ENCODE measurements at regions not wholly inside any gene's neighbourhood (a gene's known extent, or its start where the extent isn't known, plus 50 kb on each side); places are given as distances from the start of the nearest gene placed in this dataset.

DNA sequence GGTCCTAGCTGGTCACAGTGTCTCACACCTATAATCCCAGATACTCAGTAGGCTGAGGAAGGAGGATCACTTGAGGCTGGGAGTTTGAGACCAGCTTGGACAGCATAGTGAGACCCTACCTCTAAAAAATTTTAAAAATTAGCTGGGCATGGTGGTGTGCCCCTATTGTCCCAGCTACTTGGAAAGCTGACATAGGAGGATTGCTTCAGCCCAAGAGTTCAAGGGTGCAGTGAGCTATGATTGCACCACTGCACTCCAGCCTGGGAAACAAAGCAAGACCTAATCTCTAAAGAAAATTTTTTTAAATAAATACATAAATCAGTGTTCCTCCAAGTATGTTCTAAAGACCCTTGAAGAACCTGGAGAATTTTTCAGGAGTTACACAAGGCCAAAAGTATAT, 50.6 kb upstream of the GNAO1 start:
- no peak for DNase-seq

DNA sequence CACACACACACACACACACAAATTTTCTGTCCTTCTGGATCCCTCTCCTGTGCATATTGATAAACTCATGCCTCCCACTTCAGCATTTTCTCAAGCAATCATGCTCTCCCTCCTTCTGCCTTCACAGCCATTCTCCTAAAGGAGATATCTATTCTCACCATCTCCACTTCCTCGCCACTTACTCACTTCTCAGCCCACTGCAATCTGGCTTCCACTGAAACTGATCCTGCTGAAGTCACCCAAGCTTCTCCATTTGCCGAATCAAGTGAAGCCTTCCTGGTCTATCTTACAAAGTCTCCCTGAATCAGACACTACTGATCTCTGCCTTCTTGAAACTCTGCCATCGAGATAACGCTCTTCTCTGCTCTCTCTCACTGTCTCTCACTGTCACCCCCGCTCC, 54.0 kb upstream of the GNAO1 start:
- no peak for DNase-seq

DNA sequence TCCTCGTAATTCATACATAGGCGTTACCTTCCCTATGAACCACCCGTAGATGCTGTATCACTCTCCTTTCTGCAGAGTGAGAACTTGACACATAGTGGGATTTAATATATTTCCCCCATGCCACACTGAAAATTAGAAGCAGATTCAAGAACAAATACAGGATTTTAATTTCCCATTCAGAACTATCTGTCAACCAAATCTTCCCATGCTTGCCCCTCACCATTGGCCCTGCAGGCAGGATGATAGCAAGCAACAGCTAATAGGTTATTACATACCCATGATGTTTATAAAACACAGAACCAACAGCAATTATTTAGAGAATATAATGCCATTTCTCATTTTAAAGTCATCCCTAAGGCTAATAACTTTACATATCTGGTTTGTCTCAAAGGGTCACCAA, 55.0 kb upstream of the GNAO1 start:
- DNase-seq, result no peak

DNA sequence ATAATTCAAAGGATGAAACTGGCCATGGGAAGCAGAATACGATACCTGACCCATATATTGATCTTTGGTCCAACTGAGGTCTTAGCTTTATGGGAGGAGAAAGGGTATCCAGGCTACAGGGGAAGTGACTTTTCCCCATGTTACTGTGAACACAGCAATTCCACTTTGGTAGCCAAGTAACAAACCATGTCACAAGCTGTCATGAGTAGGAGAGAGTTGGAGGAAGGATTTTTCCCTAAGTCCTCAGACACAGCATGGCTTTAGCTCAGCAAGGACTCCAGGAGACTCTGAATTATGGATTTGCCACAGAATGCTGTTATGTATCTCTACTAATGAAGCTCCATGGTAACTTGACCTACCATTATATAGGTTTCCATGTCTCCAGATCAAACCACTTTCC, 56.5 kb upstream of the GNAO1 start:
- DNase-seq, result no peak

DNA sequence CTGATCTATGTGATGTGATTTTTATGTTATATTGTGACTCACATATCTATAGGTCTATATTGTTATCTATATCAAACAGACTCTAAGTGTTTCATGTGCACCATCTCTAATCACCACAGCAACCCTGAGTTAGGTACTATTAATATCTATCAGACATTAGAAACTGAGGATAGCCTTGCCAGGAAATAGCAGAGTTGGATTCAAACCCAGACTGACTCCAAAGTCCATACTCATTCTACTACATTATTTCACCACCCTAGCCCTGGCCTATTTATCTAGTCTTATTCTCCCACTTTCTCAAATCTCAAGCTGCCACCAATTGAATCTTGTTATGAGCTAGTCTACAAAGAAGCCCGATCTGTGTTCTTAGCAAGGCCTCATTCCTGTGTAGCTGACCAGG, 65.4 kb upstream of the GNAO1 start:
- DNase-seq, result no peak

DNA sequence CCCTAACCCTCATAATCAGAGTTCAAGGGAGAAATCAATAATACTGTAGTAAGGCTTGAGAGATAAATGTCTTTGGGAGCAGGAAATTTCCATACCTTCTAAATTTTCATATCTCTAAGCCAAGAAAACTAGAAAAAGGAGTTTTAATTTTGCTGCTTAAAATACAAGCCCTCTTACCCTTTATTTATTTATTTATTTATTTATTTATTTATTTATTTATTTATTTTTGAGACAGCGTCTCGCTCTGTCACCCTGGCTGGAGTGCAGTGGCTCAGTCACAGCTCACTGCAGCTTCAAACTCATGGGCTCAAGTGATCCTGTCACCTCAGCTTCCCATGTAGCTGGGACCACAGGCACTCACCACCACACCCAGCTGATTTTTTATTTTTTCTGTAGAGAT, 69.0 kb upstream of the GNAO1 start:
- DNase-seq, result no peak

DNA sequence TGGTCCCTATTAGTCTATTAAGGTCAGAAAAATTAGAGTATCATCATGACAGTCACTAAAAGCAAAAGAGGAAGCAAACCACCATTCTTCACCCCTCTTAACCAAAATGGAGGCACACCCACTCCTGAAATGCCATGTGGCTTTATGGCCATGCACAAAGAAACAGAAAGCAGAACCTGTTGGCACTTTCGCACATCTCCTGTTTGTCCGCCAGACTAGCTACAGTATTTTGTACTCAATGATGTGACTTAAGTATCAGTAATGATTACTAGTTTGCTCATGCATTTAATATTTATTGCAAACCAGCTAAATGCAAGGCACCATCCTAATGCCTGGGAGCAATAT, 70.2 kb upstream of the GNAO1 start:
- DNase-seq, result no peak

DNA sequence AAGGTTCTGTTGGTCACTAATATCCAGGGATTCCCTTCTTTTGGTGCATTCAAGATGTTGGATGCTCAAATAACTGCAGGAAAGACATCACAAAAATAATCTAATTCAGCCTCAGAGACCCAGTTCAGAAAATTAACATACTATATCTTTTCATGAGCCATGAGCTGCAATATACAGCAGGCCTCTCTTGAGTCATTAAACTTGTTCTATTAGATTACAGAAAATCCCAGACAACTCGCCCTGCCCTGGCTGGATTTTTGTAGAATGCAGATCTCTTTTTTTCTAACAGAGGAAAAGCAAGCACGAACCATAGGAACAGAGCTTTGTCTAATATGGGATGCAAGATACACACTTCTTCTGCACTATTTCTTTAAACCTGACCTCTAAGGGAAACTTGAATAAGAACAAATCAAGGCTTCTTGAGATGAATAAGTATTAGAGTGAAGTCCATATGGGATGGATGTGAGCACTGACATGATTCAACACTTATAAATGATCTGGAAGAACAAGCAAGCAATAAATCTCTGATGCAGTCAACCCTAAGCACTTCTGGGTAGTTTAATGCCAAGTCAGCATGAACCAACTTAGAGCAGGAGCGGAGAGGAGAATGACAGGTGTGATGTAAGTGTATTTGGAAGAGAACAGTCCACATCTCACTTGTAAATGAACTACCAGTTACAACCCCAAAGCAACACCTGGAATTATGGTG, 70.7 kb upstream of the GNAO1 start:
- DNase-seq, result no peak

DNA sequence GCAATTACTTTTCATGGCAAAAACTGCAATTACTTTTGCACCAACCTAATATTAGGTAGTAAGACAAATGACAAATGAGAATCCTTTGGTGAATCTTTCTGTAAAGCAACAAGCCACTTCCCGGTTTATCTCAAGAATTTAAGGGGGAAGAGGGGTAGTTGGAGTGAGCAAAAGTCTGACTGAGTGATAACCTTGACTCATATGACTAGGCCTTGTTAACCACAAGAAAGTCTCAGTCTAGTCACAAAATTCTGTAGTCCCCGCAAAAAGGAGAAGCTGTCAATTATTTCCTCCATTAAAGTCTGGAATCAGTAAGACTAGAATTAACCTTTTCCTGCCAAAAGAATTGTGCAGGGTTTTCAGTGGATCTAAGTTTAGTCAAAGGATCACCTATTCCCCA, 72.2 kb upstream of the GNAO1 start:
- no peak for DNase-seq

DNA sequence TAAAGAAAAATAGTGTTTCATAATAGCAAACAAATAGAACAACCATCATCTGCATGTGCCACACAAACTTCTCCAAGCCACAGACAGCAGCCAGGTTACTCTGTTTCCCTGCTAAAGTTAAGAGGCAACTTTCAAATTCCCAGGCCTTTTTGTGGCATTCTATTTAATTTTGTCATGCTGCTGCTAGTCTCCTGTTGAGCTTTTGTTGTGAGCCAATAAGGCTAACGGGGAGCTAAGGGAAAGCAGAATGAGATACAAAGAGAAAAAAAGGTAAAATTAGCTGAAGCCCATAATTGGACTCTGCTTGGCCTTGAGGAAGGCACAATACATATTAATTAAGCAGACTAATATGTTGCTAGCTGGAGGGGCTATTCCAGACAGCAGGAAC, 74.7 kb upstream of the GNAO1 start:
- no peak for DNase-seq

DNA sequence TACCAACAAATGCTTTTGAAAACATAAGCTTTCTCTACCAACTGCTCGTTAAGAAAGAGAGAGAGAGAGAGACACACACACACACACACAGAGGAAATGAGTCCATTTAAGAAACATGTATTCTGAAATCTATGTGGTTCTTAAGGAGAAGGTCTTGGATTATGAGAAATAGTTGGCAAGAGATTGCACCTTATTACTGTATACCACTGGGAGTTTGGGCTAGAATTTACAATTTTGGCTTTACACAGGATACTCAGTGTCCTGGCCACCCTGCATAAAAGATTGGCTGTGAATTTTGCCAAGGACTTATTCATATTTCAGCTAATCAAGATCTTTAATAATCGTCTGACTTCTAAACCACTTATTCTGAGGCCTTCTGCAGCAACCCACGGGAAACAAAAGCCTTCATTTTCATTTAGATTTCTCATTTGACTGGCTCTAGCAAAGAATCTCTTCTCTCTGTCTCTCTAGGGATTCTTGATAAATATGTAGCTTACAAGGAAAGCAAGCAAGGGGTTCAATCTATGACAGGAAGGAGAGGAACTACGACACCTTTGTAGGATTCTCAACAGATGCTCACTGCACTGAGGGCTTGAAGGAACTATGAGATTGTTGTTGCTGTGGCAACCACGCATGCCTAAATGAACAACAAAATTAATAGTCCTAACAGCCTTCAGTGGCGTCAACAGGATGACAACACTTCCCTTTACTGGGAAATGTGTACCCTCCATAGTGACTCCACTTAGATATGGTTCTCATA, 75.3 kb upstream of the GNAO1 start:
- no peak for DNase-seq

DNA sequence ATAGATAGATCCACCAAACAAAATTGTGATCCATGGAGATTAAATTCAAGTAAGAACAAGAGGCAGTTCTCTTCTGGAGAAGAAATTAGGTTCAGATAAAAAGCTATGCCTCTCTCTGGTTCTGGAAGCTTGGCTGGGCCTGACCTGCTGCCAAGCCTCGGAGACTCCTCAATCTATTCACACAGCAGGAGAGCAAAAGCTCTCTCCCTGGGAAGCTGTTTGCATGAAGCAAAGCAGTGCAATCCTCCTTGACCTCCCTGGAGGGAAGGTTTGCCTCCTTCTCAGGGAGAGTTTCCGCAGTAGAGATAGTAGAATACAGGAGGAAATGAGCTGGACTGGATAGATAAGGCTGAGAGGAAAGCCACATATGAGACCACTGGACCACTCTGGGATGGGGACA, 78.1 kb upstream of the GNAO1 start:
- no peak for DNase-seq

DNA sequence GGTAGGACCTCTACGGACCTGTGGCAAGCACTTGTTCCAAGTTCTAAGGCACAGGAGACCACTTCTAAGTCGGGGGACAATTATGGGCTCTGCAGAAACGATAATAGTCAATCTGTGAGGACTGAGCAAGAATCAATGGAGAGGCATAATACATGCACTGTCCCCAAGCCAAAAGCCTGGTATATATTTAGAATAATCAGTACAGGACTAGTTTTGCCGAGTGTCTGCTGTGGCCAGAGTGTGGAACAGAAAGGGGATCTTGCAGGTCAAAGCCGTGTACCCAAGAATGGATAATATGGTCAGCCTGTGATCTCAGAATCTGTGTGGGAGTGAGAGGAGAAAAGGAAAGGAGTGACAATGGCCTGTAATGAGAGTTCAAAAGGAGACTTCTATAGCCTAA, 80.2 kb upstream of the GNAO1 start:
- DNase-seq, result no peak

DNA sequence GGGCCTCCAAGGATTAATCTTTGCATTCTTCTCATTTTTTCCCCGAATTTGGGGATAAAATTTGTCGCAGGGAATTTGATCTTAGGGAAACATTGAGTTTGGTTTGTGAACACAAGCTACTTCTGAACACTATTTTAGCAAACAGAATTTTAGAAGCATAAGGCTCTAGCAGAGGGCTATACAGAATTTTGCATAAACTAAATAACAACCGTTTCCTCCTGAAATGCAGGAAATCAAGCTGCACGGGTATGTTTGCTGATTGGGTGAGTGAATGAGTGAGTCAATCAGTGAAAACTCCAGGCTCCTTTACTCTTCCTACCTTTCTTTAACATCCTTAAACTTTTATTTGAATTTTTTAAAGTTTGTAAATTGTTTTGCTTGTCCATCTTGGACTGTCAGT, 81.3 kb upstream of the GNAO1 start:
- no peak for DNase-seq

DNA sequence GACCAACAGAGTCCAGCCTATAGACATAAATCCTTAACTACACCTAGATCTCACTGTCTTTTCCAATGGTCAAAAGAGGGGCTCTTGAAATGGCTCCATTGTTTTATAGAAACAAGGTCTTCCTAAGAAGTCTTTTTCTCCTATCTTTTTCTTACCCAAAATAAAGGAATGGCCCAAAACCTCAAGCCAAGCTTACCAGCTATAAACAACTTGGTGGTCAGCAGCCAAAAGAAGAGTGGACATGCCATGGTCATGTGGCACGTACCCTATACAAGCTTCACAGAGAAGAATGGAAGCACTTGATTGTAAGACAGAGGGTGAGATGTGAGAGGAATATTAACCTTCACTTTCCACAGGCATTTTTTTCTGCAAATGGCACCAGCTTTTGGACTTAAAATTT, 82.1 kb upstream of the GNAO1 start:
- no peak for DNase-seq

DNA sequence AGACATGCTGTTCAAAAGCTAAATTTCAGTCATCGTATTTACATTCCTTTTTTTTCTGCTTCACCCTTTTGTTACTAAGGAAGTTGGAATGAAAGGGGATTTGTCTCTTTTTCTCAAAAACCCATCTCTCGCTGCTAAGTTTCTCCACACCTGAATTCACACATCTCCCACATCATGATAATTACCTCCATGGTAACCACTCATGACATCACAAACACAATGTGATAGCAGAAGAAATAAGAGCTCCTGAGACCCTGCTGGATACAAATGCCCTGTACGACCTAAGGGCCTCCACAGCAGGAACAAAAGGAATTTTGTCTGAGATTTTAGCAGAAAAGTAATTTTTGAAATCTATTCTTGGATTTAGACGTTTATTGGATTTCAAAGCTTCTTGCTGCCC, 82.6 kb upstream of the GNAO1 start:
- no peak for DNase-seq

DNA sequence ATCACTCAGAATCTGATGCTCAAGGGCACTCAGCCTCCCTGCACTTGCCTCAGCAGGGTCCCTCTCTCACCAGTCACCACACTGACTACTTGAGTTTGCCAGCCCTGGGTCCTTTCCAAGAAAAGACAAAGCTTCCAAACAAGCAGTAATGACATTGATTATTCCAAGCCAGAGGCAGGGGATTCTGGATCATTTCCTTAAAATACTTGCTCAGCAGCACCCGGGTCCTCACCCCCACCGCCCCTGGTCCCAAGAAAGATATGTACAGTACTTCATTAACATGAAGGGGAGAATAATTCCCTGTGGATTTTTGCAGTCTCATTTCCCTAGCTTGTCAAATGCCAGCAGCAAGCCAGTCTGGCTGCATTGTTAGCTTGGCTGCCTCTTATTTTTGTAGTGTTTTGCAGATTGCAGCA, 83.2 kb upstream of the GNAO1 start:
- no peak for DNase-seq

DNA sequence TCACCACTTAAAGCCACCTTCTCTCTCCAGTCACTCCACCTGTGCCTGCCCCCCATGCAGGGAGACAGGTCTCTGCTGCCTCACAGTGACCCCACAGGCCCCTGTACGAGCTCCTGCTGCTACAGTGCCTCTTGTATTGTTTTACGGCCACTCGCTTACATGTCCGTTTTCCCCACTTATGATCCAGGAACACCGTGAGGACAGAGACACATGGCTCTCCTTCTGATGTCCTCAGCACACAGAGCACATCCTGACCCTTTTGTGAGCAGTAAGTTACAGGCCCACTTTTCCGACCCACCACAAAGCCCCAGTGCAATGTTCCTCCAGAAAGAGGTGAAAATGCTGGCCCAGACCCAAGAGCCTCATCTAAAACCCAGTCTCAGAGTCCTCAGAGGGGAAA, 84.8 kb upstream of the GNAO1 start:
- DNase-seq, result no peak

DNA sequence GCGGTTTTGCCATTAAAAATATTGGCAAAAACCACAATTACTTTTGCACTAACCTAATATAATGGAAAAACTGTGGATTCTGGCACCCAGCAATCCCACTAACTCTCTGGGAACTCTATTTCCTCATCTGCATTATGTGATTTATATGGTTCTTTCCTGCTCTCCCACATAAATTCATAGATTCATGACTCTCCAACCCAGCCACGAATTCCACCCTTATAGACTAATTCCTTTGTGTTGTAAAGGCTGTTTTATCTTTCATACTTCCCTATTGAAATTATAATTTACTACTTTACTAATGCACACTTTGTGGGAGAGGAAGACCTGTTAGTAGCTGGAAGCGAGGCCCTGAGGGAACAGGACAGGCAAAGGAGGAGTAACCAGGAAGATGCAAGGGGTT, 88.4 kb upstream of the GNAO1 start:
- DNase-seq, result no peak

DNA sequence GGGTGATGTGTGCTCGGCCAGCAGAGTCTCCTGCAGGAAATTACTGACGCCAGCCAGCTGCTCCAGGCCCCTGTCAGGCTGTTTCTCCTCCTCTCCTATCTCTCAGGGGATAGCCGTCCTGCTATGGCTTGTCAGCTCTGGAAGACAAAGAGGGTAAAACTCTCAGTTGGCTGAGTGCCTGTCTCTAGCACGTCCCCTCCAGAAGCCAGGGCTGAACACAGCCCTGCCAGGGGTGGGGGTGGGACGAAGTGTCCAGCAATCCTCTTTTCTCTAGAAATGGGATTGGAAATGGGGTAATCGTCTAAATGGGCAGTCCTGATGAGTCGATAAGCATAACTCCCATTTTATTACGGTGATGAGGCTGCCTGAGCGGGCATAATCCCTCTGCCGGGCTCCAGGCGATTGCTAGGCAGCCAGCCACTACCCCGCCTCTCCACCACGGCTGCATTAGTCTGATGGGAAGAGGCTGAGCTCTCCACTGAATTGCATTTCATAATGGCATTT, 89.1 kb upstream of the GNAO1 start:
- DNase-seq, result no peak

DNA sequence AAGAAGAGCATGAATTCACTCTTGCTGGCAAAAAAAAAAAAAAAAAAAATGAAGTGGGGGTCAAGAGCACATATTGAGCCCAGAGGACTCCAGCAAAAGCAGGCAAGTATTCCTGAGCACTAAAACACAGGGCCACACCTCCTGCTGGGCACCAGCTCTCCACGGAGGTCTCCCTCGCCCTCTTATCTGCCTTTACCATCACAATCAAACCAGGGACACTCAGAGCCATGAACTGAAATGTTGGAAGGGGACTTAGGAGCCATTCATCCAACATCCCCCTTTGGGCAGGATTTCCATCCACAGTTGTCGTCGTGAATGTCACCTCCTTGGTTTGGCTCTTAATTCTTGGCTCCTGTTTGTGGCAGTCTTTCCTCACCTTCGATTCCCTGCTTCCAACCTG, 89.8 kb upstream of the GNAO1 start:
- DNase-seq, result no peak

DNA sequence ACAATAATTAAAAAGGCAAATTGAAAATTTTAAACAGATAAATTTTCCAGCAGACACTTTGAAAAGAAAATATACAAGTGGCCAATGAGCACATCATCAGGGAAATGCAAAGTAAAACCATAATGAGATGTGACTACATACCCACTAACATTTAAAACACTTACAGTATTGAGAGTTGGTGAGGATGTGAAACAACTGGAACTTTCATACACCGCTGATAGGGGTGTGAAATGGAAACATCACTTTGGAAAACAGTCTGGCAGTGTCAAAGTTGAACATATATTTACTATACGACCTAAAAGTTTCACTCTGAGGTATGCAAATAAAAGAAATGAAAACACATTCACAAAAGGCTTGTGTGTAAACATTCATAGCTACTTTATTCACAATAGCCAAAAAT, 94.0 kb upstream of the GNAO1 start:
- no peak for DNase-seq

DNA sequence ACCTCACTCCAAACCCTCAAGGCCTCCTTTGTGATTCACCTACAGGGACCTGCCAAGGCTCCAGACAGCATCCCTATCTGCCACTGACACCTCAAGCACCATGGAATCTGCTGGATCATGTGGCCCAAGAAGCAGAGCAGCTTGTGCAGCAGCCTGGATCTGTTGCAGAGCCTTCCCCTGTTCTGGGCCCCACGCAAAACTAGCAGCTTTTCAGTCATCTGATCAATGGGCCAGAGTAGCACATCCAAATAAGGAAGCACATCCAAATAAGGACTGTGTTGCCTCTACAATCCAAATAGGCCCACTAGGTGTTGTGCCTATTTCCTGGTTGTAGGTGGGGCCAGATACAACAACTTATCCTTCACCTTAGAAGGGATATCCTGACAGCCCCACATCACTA, 97.1 kb upstream of the GNAO1 start:
- no peak for DNase-seq

DNA sequence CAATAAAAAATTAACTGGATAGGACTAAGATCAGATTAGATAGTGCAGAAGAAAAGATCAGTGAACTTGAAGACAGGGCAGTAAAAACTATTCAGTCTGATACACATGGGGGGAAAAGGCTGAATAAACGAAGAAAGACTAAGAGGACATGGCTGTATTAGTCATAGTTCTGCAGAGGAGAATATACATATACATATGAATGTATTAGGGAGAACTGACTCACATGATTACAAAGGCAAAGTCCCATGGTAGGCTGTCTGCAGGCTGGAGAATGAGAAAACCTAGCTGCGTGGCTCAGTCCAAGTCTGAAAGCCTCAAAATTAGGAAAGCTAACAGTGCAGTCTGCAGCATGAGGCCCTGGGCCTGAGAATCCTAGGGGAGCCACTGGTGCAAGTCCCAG, 98.2 kb upstream of the GNAO1 start:
- no peak for DNase-seq

DNA sequence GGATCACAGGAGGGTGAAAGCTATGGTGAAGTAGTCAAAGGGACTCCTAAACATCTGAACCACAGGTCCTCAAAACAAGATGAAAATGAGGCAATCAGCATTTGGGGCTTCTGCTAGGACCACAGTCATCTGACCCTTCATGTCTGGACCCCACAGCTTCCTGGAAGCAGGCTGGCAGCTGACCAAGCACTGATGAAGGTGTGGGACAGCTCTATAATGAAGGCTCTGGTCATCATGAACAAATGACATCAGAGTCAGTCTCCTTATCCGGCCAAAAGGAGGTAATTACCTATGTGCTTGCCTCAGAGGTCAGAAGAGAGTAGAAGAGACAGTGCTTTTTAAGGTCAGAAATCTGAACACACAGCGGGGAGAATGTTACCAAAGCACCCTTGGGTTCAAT, 101.2 kb upstream of the GNAO1 start:
- no peak for DNase-seq
